Neuronal stem cell (in vitro differentiated cells): ENCODE measurements at regions not wholly inside any gene's neighbourhood (a gene's known extent, or its start where the extent isn't known, plus 50 kb on each side); places are given as distances from the start of the nearest gene placed in this dataset.
A peak's percentile ranks its signal among the peaks of the same experiment; 100 is the strongest.

ENCODE experiments used
- DNase-seq: peaks from one replicate; pipeline ENCODE4 v3.0.0-alpha.2; 2013; ENCODE audit warnings: low spot score
- H2AFZ ChIP-seq: one replicate; pipeline ENCODE4 v1.6.1; 2013; ENCODE audit warnings: mild to moderate bottlenecking, low read length, inconsistent platforms
- H2AK5ac ChIP-seq: 2 replicates; pipeline ENCODE4 v1.6.1; 2013; ENCODE audit warnings: low read depth, mild to moderate bottlenecking, inconsistent platforms, low read length, moderate library complexity, mixed read lengths
- H2BK120ac ChIP-seq: 2 replicates; pipeline ENCODE4 v1.6.1; 2013; ENCODE audit warnings: low read depth, mild to moderate bottlenecking, inconsistent platforms, low read length, moderate library complexity, mixed read lengths
- H2BK12ac ChIP-seq: one replicate; pipeline ENCODE4 v1.6.1; 2013; ENCODE audit warnings: low read length, inconsistent platforms
- H2BK15ac ChIP-seq: 2 replicates; pipeline ENCODE4 v1.6.1; 2013; ENCODE audit warnings: mild to moderate bottlenecking, low read length, inconsistent platforms, mixed read lengths
- H2BK5ac ChIP-seq: one replicate; pipeline ENCODE4 v1.6.1; 2013; ENCODE audit warnings: inconsistent platforms, mild to moderate bottlenecking, low read length, moderate library complexity
- H3K14ac ChIP-seq: one replicate; pipeline ENCODE4 v1.6.1; 2013; ENCODE audit warnings: low read length, inconsistent platforms
- H3K18ac ChIP-seq: 2 replicates; pipeline ENCODE4 v1.6.1; 2013; ENCODE audit warnings: low read length, inconsistent platforms
- H3K23ac ChIP-seq: 2 replicates; pipeline ENCODE4 v1.6.1; 2013; ENCODE audit warnings: low read depth, mild to moderate bottlenecking, mixed read lengths, low read length, inconsistent platforms; ENCODE audit not compliant: poor library complexity
- H3K27ac ChIP-seq: replicated peaks from 3 replicates; pipeline ENCODE4 v1.5.1; 2013; ENCODE audit warnings: low read length, inconsistent platforms
- H3K27me3 ChIP-seq, 3 experiments: 2 replicates each; pipeline ENCODE4 v1.6.1; 2013; ENCODE audit warnings: low read length in 3 of 3, mild to moderate bottlenecking in 2 of 3, inconsistent platforms in 1 of 3, low read depth in 1 of 3, mixed read lengths in 1 of 3, moderate library complexity in 1 of 3; ENCODE audit not compliant: control insufficient read depth in 3 of 3, insufficient read depth in 3 of 3
- H3K36me3 ChIP-seq, 2 donors: replicated peaks in 1 of 2; 2 replicates each; pipeline ENCODE4 v1.6.1; 2013; ENCODE audit warnings: low read length in 2 of 2; ENCODE audit not compliant: control insufficient read depth in 2 of 2, insufficient read depth in 2 of 2
- H3K4ac ChIP-seq: 2 replicates; pipeline ENCODE4 v1.6.1; 2013; ENCODE audit warnings: inconsistent platforms, mild to moderate bottlenecking, low read length, moderate library complexity
- H3K4me1 ChIP-seq, 2 donors: 1 replicate in 1 of 2; 2 replicates in 1 of 2; pipeline ENCODE4 v1.6.1; 2013; ENCODE audit warnings: low read length in 2 of 2, low read depth in 1 of 2; ENCODE audit not compliant: control insufficient read depth in 2 of 2, insufficient read depth in 1 of 2
- H3K4me2 ChIP-seq: one replicate; pipeline ENCODE4 v1.6.1; 2013; ENCODE audit warnings: mild to moderate bottlenecking, low read length, inconsistent platforms; ENCODE audit not compliant: insufficient read depth, poor library complexity, severe bottlenecking
- H3K4me3 ChIP-seq, 2 donors: 2 replicates each; pipeline ENCODE4 v1.5.1; 2013; ENCODE audit warnings: low read length in 2 of 2, mild to moderate bottlenecking in 2 of 2, inconsistent platforms in 1 of 2, moderate library complexity in 1 of 2
- H3K79me1 ChIP-seq: one replicate; pipeline ENCODE4 v1.6.1; 2013; ENCODE audit warnings: low read depth, mild to moderate bottlenecking, inconsistent platforms, low read length, moderate library complexity
- H3K9ac ChIP-seq: one replicate; pipeline ENCODE4 v1.6.1; 2013; ENCODE audit warnings: mild to moderate bottlenecking, low read depth, low read length, inconsistent platforms; ENCODE audit not compliant: poor library complexity
- H3K9me3 ChIP-seq, 2 donors: replicated peaks in 1 of 2; 2 replicates each; pipeline versions ENCODE3 to v1.6.1; 2013; ENCODE audit warnings: low read length in 2 of 2, mild to moderate bottlenecking in 2 of 2, inconsistent platforms in 1 of 2, low read depth in 1 of 2, mixed read lengths in 1 of 2, moderate library complexity in 1 of 2; ENCODE audit not compliant: control insufficient read depth in 2 of 2, insufficient read depth in 1 of 2
- H4K8ac ChIP-seq: one replicate; pipeline ENCODE4 v1.6.1; 2013; ENCODE audit warnings: low read depth, mild to moderate bottlenecking, inconsistent platforms, low read length, moderate library complexity
- H4K91ac ChIP-seq: one replicate; pipeline ENCODE4 v1.6.1; 2013; ENCODE audit warnings: low read length, low read depth, mild to moderate bottlenecking, inconsistent platforms; ENCODE audit not compliant: poor library complexity
- WGBS, 2 donors: extraction: QIAGEN DNeasy Blood & Tissue Kit; methylation state at CpG; one replicate each; pipeline ENCODE4 v1.1.7; 2013; ENCODE audit warnings: missing lambda C conversion rate in 2 of 2, mixed read lengths in 1 of 2; ENCODE audit not compliant: insufficient read length in 2 of 2, insufficient replicate concordance in 1 of 2; ENCODE audit errors: extremely low coverage in 2 of 2; 5-methylcytosine and 5-hydroxymethylcytosine counted together

- DNase-seq: no peak
- no peak overlapping the region for H3K4ac ChIP-seq
- H2BK12ac ChIP-seq: no peak overlapping the region
- no peak overlapping the region for H4K8ac ChIP-seq
- H3K4me1 ChIP-seq: peaks cover under 1 to 13% of the 10 kb centered on the region in 2 donors
- H2BK15ac ChIP-seq: no peak overlapping the region
- no peak overlapping the region for H3K4me2 ChIP-seq
- H2AFZ ChIP-seq: no peak overlapping the region
- no CpG with 5 or more reads among the region's 3 CpGs for WGBS, 2 donors
- H3K79me1 ChIP-seq: no peaks in the 10 kb centered on the region
- H3K27me3 ChIP-seq: no peaks in the 10 kb centered on the region
- H3K18ac ChIP-seq: no peak overlapping the region
- H3K27ac ChIP-seq: no peak overlapping the region
- H3K23ac ChIP-seq: no peak overlapping the region
- H2BK5ac ChIP-seq: no peak overlapping the region
- H3K4me3 ChIP-seq: no peak overlapping the region
- no peaks in the 10 kb centered on the region for H3K9me3 ChIP-seq
- H2BK120ac ChIP-seq: no peak overlapping the region
- H2AK5ac ChIP-seq: no peak overlapping the region
- H3K36me3 ChIP-seq: no peaks in the 10 kb centered on the region
- H4K91ac ChIP-seq: no peak overlapping the region
- no peak overlapping the region for H3K14ac ChIP-seq
- no peak overlapping the region for H3K9ac ChIP-seq
These were observed 351.1 kb upstream of the PLXNA2 start for GRCh38 chr1:208595236-208595635.

GRCh38 chr1:208595745-208596144, 351.6 kb upstream of the PLXNA2 start:
- no peak overlapping the region for H3K4me2 ChIP-seq
- no peak overlapping the region for H3K14ac ChIP-seq
- no peak overlapping the region for H3K18ac ChIP-seq
- no peak overlapping the region for H3K27ac ChIP-seq
- H3K9ac ChIP-seq: no peak overlapping the region
- no peak overlapping the region for H2BK5ac ChIP-seq
- no peak overlapping the region for H2AFZ ChIP-seq
- H3K36me3 ChIP-seq: no peaks in the 10 kb centered on the region
- H2BK120ac ChIP-seq: no peak overlapping the region
- H2AK5ac ChIP-seq: no peak overlapping the region
- H2BK15ac ChIP-seq: no peak overlapping the region
- no CpG with 5 or more reads among the region's 4 CpGs for WGBS, 2 donors
- H2BK12ac ChIP-seq: no peak overlapping the region
- H3K23ac ChIP-seq: no peak overlapping the region
- no peak for DNase-seq
- H3K79me1 ChIP-seq: no peaks in the 10 kb centered on the region
- H4K8ac ChIP-seq: no peak overlapping the region
- H3K27me3 ChIP-seq: no peaks in the 10 kb centered on the region
- no peaks in the 10 kb centered on the region for H3K9me3 ChIP-seq
- H3K4me3 ChIP-seq: no peak overlapping the region
- H3K4ac ChIP-seq: no peak overlapping the region
- H3K4me1 ChIP-seq: peaks cover 5 to 18% of the 10 kb centered on the region in 2 donors
- H4K91ac ChIP-seq: no peak overlapping the region

GRCh38 chr1:208597571-208597970, 353.4 kb upstream of the PLXNA2 start:
- H3K4me2 ChIP-seq: no peak overlapping the region
- H2AK5ac ChIP-seq: no peak overlapping the region
- H3K27ac ChIP-seq: no peak overlapping the region
- H3K18ac ChIP-seq: no peak overlapping the region
- no peak overlapping the region for H3K4ac ChIP-seq
- H2BK12ac ChIP-seq: no peak overlapping the region
- H2BK120ac ChIP-seq: no peak overlapping the region
- WGBS, 2 donors: no CpG with 5 or more reads among the region's 1 CpG
- DNase-seq: no peak
- no peak overlapping the region for H4K91ac ChIP-seq
- peaks cover 8 to 25% of the 10 kb centered on the region in 2 donors for H3K4me1 ChIP-seq
- no peak overlapping the region for H3K14ac ChIP-seq
- no peaks in the 10 kb centered on the region for H3K9me3 ChIP-seq
- H2BK15ac ChIP-seq: no peak overlapping the region
- no peaks in the 10 kb centered on the region for H3K27me3 ChIP-seq
- no peaks in the 10 kb centered on the region for H3K79me1 ChIP-seq
- no peak overlapping the region for H2BK5ac ChIP-seq
- no peak overlapping the region for H3K9ac ChIP-seq
- H3K4me3 ChIP-seq: no peak overlapping the region
- no peaks in the 10 kb centered on the region for H3K36me3 ChIP-seq
- H3K23ac ChIP-seq: no peak overlapping the region
- H2AFZ ChIP-seq: no peak overlapping the region
- H4K8ac ChIP-seq: no peak overlapping the region

GRCh38 chr1:208598021-208598420, 353.8 kb upstream of the PLXNA2 start:
- no peak overlapping the region for H3K23ac ChIP-seq
- H3K4ac ChIP-seq: no peak overlapping the region
- H4K91ac ChIP-seq: no peak overlapping the region
- peak overlapping the region; percentile 53 for H3K18ac ChIP-seq
- H3K4me3 ChIP-seq: no peak overlapping the region
- H2BK15ac ChIP-seq: no peak overlapping the region
- no peaks in the 10 kb centered on the region for H3K36me3 ChIP-seq
- H2BK5ac ChIP-seq: no peak overlapping the region
- no peak overlapping the region for H3K4me2 ChIP-seq
- H2BK12ac ChIP-seq: no peak overlapping the region
- no peak overlapping the region for H3K27ac ChIP-seq
- no peak overlapping the region for H2AK5ac ChIP-seq
- no peak overlapping the region for H3K9ac ChIP-seq
- no peaks in the 10 kb centered on the region for H3K79me1 ChIP-seq
- no peak overlapping the region for H4K8ac ChIP-seq
- no CpG with 5 or more reads among the region's 4 CpGs for WGBS, 2 donors
- no peak overlapping the region for H2BK120ac ChIP-seq
- no peak overlapping the region for H3K14ac ChIP-seq
- no peak overlapping the region for H2AFZ ChIP-seq
- no peaks in the 10 kb centered on the region for H3K9me3 ChIP-seq
- H3K27me3 ChIP-seq: no peaks in the 10 kb centered on the region
- peaks cover 8 to 25% of the 10 kb centered on the region in 2 donors for H3K4me1 ChIP-seq
- DNase-seq: no peak
